CD4-positive, alpha-beta T cell (primary cell): ENCODE measurements at regions not wholly inside any gene's neighbourhood (a gene's known extent, or its start where the extent isn't known, plus 50 kb on each side); places are given as distances from the start of the nearest gene placed in this dataset.

ENCODE experiments used
- ATAC-seq: fragments of 200-7000 bp; cut with Tn5 transposase; one replicate; pipeline ENCODE4 v1.10.0; 2022; ENCODE audit warnings: mild to moderate bottlenecking; ENCODE audit not compliant: poor library complexity
- CTCF ChIA-PET: fragments of 350-600 bp; sonication (Branson Sonifier 250); formaldehyde crosslinking; loops from one replicate; lab custom pipeline; 2021; ENCODE audit warnings: antibody characterized with exemption, inconsistent platforms; lab: Charles Lee
- POLR2A ChIA-PET: fragments of 350-600 bp; sonication (Branson Sonifier 250); formaldehyde crosslinking; loops from one replicate; lab custom pipeline; 2021; ENCODE audit warnings: antibody characterized with exemption, inconsistent platforms; lab: Charles Lee
- DNase-seq, 14 experiments: peaks; one replicate each; pipeline ENCODE4 v3.0.0-alpha.2; 2013 to 2020; ENCODE audit warnings: mixed read lengths in 2 of 14
- H3K27ac ChIP-seq, 2 donors: one replicate each; pipeline versions ENCODE4 v1.5.1 to v1.7.0; 2013; ENCODE audit warnings: low read length in 2 of 2, low read depth in 1 of 2, mild to moderate bottlenecking in 1 of 2
- H3K27me3 ChIP-seq, 2 experiments: 1 replicate in 1 of 2; 2 replicates in 1 of 2; pipeline versions ENCODE4 v1.6.1 to v1.7.0; 2013; ENCODE audit warnings: low read length in 2 of 2, control low read depth in 1 of 2, mild to moderate bottlenecking in 1 of 2, moderate library complexity in 1 of 2; ENCODE audit not compliant: insufficient read depth in 2 of 2, control insufficient read depth in 1 of 2
- H3K36me3 ChIP-seq: one replicate; pipeline ENCODE4 v1.6.1; 2013; ENCODE audit warnings: low read length, control low read depth; ENCODE audit not compliant: insufficient read depth
- H3K4me1 ChIP-seq: one replicate; pipeline ENCODE4 v1.6.1; 2013; ENCODE audit warnings: low read length, control low read depth; ENCODE audit not compliant: insufficient read depth
- H3K4me3 ChIP-seq: one replicate; pipeline ENCODE4 v1.5.1; 2013; ENCODE audit warnings: mild to moderate bottlenecking, low read length, moderate library complexity
- H3K9me3 ChIP-seq, 2 experiments: 1 replicate in 1 of 2; 2 replicates in 1 of 2; pipeline versions ENCODE4 v1.6.1 to v1.7.0; 2013; ENCODE audit warnings: low read length in 2 of 2, mild to moderate bottlenecking in 2 of 2, control low read depth in 1 of 2, moderate library complexity in 1 of 2; ENCODE audit not compliant: control insufficient read depth in 1 of 2, insufficient read depth in 1 of 2
- H3K27ac Mint-ChIP-seq: one replicate; pipeline ENCODE4 v1.8.0; 2020; ENCODE audit warnings: mixed read lengths
- H3K27me3 Mint-ChIP-seq: one replicate; pipeline ENCODE4 v1.8.0; 2021; ENCODE audit warnings: mixed read lengths
- H3K36me3 Mint-ChIP-seq: one replicate; pipeline ENCODE4 v1.8.0; 2021; ENCODE audit warnings: low read depth, mixed read lengths
- H3K4me1 Mint-ChIP-seq: one replicate; pipeline ENCODE4 v1.8.0; 2021; ENCODE audit warnings: low read depth, mixed read lengths
- H3K4me3 Mint-ChIP-seq: one replicate; pipeline ENCODE4 v1.8.0; 2020; ENCODE audit warnings: mild to moderate bottlenecking, mixed read lengths
- H3K9me3 Mint-ChIP-seq: one replicate; pipeline ENCODE4 v1.8.0; 2020; ENCODE audit warnings: mixed read lengths
- intact Hi-C, 2 experiments: fragments of 100-400 bp; cut with DNase I in 1 of 2; cut with micrococcal nuclease in 1 of 2; formaldehyde crosslinking; loops; one replicate each; pipeline versions ENCODE4 v1.15.1 to v1.9.0; 2023 to 2025; cut with DNase I, micrococcal nuclease
- TF ChIP-seq, protein P1 (sequence below): fragments of 200-600 bp; IDR thresholded peaks from one replicate; pipeline ENCODE4 v1.8.0; 2022; ENCODE audit warnings: antibody characterized with exemption, mild to moderate bottlenecking

- H3K27me3 ChIP-seq: no peaks in the 10 kb centered on the region
- Mint-ChIP-seq H3K4me3 (no peak overlapping the region), H3K36me3 (no peaks in the 10 kb centered on the region), H3K27me3 (no peaks in the 10 kb centered on the region), H3K4me1 (no peaks in the 10 kb centered on the region), H3K27ac (no peak overlapping the region), H3K9me3 (no peaks in the 10 kb centered on the region)
- H3K4me1 ChIP-seq: no peaks in the 10 kb centered on the region
- TF ChIP-seq, protein P1, sequence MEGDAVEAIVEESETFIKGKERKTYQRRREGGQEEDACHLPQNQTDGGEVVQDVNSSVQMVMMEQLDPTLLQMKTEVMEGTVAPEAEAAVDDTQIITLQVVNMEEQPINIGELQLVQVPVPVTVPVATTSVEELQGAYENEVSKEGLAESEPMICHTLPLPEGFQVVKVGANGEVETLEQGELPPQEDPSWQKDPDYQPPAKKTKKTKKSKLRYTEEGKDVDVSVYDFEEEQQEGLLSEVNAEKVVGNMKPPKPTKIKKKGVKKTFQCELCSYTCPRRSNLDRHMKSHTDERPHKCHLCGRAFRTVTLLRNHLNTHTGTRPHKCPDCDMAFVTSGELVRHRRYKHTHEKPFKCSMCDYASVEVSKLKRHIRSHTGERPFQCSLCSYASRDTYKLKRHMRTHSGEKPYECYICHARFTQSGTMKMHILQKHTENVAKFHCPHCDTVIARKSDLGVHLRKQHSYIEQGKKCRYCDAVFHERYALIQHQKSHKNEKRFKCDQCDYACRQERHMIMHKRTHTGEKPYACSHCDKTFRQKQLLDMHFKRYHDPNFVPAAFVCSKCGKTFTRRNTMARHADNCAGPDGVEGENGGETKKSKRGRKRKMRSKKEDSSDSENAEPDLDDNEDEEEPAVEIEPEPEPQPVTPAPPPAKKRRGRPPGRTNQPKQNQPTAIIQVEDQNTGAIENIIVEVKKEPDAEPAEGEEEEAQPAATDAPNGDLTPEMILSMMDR: no peak
- POLR2A ChIA-PET: no interaction called here
- H3K9me3 ChIP-seq: peaks cover 0 to 5% of the 10 kb centered on the region in 2 experiments
- CTCF ChIA-PET: no interaction called here
- no peak for DNase-seq
- no peak overlapping the region for H3K27ac ChIP-seq
- H3K36me3 ChIP-seq: no peaks in the 10 kb centered on the region
- intact Hi-C loops: no loop called here
- no peak for ATAC-seq
- H3K4me3 ChIP-seq: no peak overlapping the region
These were observed 281.1 kb downstream of the SH3GL2 start for GRCh38 chr9:17859987-17860386.

- H3K36me3 Mint-ChIP-seq: no peaks in the 10 kb centered on the region
- peaks cover 0 to 5% of the 10 kb centered on the region in 2 experiments for H3K9me3 ChIP-seq
- H3K27me3 Mint-ChIP-seq: no peaks in the 10 kb centered on the region
- H3K36me3 ChIP-seq: no peaks in the 10 kb centered on the region
- no peak overlapping the region for H3K27ac Mint-ChIP-seq
- intact Hi-C loops: no loop called here
- H3K9me3 Mint-ChIP-seq: no peaks in the 10 kb centered on the region
- no peak overlapping the region for H3K4me3 Mint-ChIP-seq
- CTCF ChIA-PET: no interaction called here
- POLR2A ChIA-PET: no interaction called here
- H3K4me1 Mint-ChIP-seq: no peaks in the 10 kb centered on the region
- no peak overlapping the region for H3K4me3 ChIP-seq
- no peaks in the 10 kb centered on the region for H3K27me3 ChIP-seq
- ATAC-seq (no peak), DNase-seq (no peak)
- no peaks in the 10 kb centered on the region for H3K4me1 ChIP-seq
- TF ChIP-seq, protein P1: no peak
- no peak overlapping the region for H3K27ac ChIP-seq
These were observed 283.2 kb downstream of the SH3GL2 start for GRCh38 chr9:17862101-17862500.

DNA sequence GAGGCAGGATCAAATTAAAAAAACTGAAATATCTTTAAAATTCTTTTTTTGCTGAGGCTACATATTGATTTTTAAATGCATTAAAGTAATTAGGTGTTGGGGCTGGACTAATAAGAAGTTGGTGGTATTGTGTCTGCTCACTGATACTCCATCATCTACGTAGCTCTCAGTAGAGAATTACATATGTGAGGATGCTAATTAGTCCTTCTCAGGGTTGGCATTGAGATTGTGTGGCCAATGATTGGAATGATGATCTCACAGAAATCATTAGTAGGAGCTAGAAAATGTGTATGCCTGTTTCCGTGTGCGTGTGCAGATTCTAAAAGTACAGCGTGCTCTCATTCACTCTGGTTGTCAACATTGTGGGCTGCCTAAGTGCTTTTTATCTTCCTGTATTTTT, 283.8 kb downstream of the SH3GL2 start:
- Histone ChIP-seq H3K9me3 (peaks cover 0 to 5% of the 10 kb centered on the region in 2 experiments), H3K4me3 (no peak overlapping the region), H3K36me3 (no peaks in the 10 kb centered on the region), H3K27ac (no peak overlapping the region), H3K4me1 (no peaks in the 10 kb centered on the region), H3K27me3 (no peaks in the 10 kb centered on the region)
- TF ChIP-seq, protein P1: no peak
- no peaks in the 10 kb centered on the region for H3K4me1 Mint-ChIP-seq
- H3K27me3 Mint-ChIP-seq: no peaks in the 10 kb centered on the region
- no peaks in the 10 kb centered on the region for H3K9me3 Mint-ChIP-seq
- no peak overlapping the region for H3K27ac Mint-ChIP-seq
- no peak overlapping the region for H3K4me3 Mint-ChIP-seq
- H3K36me3 Mint-ChIP-seq: no peaks in the 10 kb centered on the region
- ChIA-PET CTCF (no interaction called here), POLR2A (no interaction called here)
- no peak for DNase-seq
- no peak for ATAC-seq
- intact Hi-C loops: no loop called here
